ENCODE measurements at regions not wholly inside any gene's neighbourhood (a gene's known extent, or its start where the extent isn't known, plus 50 kb on each side); places are given as distances from the start of the nearest gene placed in this dataset.

- no peak for TF ChIP-seq CTCF (conservative IDR thresholded peaks at IDR 0.05; ENCODE audit: low read length)
- no peak for TF ChIP-seq EZH2phosphoT487 (IDR thresholded peaks at IDR 0.05; ENCODE audit: borderline replicate concordance, low read depth, low read length)
Measured at GRCh38 chr17:6343191-6343590, 91.7 kb downstream of the AIPL1 start.

Data from OCI-LY7 (cell line).